Smooth muscle cell (in vitro differentiated cells): ENCODE measurements at regions not wholly inside any gene's neighbourhood (a gene's known extent, or its start where the extent isn't known, plus 50 kb on each side); places are given as distances from the start of the nearest gene placed in this dataset.

Source experiments
- DNase-seq: peaks from one replicate; lab custom pipeline; 2025; ENCODE audit not compliant: unreplicated experiment; lab: John Stamatoyannopoulos, UW
- H2AFZ ChIP-seq: fragments of 200-600 bp; sonication (generic); 2 replicates; pipeline ENCODE4 v1.6.0; 2016; ENCODE audit warnings: antibody characterized with exemption, low read depth, mild to moderate bottlenecking
- H3F3A ChIP-seq: fragments of 200-600 bp; sonication (generic); 2 replicates; pipeline ENCODE4 v1.6.0; 2017; ENCODE audit warnings: antibody characterized with exemption, low read depth
- H3K27ac ChIP-seq: fragments of 200-600 bp; sonication (generic); 2 replicates; pipeline ENCODE4 v1.5.1; 2016; ENCODE audit warnings: low read depth, mild to moderate bottlenecking
- H3K27me3 ChIP-seq: fragments of 200-600 bp; sonication (generic); 2 replicates; pipeline ENCODE4 v1.6.1; 2016; ENCODE audit warnings: low read depth, mild to moderate bottlenecking
- H3K36me3 ChIP-seq: fragments of 200-600 bp; sonication (generic); 2 replicates; pipeline ENCODE4 v1.5.1; 2016; ENCODE audit warnings: low read depth
- H3K4me1 ChIP-seq: fragments of 200-600 bp; sonication (generic); 2 replicates; pipeline ENCODE4 v1.5.1; 2016; ENCODE audit warnings: low read depth
- H3K4me2 ChIP-seq: fragments of 200-600 bp; sonication (generic); 2 replicates; pipeline ENCODE4 v1.6.0; 2016; ENCODE audit warnings: mild to moderate bottlenecking
- H3K4me3 ChIP-seq: fragments of 200-600 bp; sonication (generic); 2 replicates; pipeline ENCODE4 v1.5.1; 2016; ENCODE audit warnings: mild to moderate bottlenecking
- H3K79me2 ChIP-seq: fragments of 200-600 bp; sonication (generic); 2 replicates; pipeline ENCODE4 v1.6.0; 2016; ENCODE audit warnings: low read depth, mild to moderate bottlenecking
- H3K9ac ChIP-seq: fragments of 200-600 bp; sonication (generic); 2 replicates; pipeline ENCODE4 v1.6.0; 2016; ENCODE audit warnings: low read depth
- H3K9me3 ChIP-seq: fragments of 200-600 bp; sonication (generic); replicated peaks from 2 replicates; pipeline ENCODE4 v1.5.1; 2016; ENCODE audit warnings: low read depth
- H4K20me1 ChIP-seq: fragments of 200-600 bp; sonication (generic); 2 replicates; pipeline ENCODE4 v1.6.0; 2016; ENCODE audit warnings: low read depth
- CTCF ChIP-seq: fragments of 200-600 bp; sonication (generic); IDR thresholded peaks from 2 replicates; pipeline ENCODE4 v1.5.1; 2017; ENCODE audit warnings: borderline replicate concordance, mild to moderate bottlenecking, antibody characterized with exemption; ENCODE audit not compliant: insufficient read depth, poor library complexity, severe bottlenecking
- WGBS: methylation state at CpG from one replicate; pipeline ENCODE4 v1.1.7; 2016; ENCODE audit warnings: low lambda C conversion rate; 5-methylcytosine and 5-hydroxymethylcytosine counted together

- no peak for DNase-seq
- H3F3A ChIP-seq, result no peaks in the 10 kb centered on the region
- H3K4me1 ChIP-seq, result no peaks in the 10 kb centered on the region
- no peaks in the 10 kb centered on the region for H3K79me2 ChIP-seq
- WGBS, result 95% methylated on average over 1 of the region's 1 CpG
- H2AFZ ChIP-seq, result no peak overlapping the region
- H4K20me1 ChIP-seq, result no peaks in the 10 kb centered on the region
- H3K36me3 ChIP-seq, result no peaks in the 10 kb centered on the region
- no peaks in the 10 kb centered on the region for H3K9me3 ChIP-seq
- no peak overlapping the region for H3K9ac ChIP-seq
- no peaks in the 10 kb centered on the region for H3K27me3 ChIP-seq
- no peak overlapping the region for H3K27ac ChIP-seq
- no peak overlapping the region for H3K4me3 ChIP-seq
- H3K4me2 ChIP-seq, result no peak overlapping the region
- no peak for TF ChIP-seq CTCF
Observed at GRCh38 chr4:188228279-188228678, 89.0 kb downstream of the TRIML1 start.

GRCh38 chr4:188232428-188232827, 93.2 kb downstream of the TRIML1 start:
- no peaks in the 10 kb centered on the region for H3K4me1 ChIP-seq
- no peak for DNase-seq
- H3K36me3 ChIP-seq, result no peaks in the 10 kb centered on the region
- H3K27me3 ChIP-seq, result no peaks in the 10 kb centered on the region
- H3F3A ChIP-seq, result no peaks in the 10 kb centered on the region
- no peak for TF ChIP-seq CTCF
- WGBS, result 86% methylated on average over 6 of the region's 6 CpGs
- H3K9ac ChIP-seq, result no peak overlapping the region
- H3K79me2 ChIP-seq, result no peaks in the 10 kb centered on the region
- no peak overlapping the region for H3K4me2 ChIP-seq
- H4K20me1 ChIP-seq, result no peaks in the 10 kb centered on the region
- H2AFZ ChIP-seq, result no peak overlapping the region
- H3K4me3 ChIP-seq, result no peak overlapping the region
- no peak overlapping the region for H3K27ac ChIP-seq
- no peaks in the 10 kb centered on the region for H3K9me3 ChIP-seq

GRCh38 chr4:188242041-188242440, 102.8 kb downstream of the TRIML1 start:
- H2AFZ ChIP-seq, result no peak overlapping the region
- 60% methylated on average over 2 of the region's 2 CpGs for WGBS
- TF ChIP-seq CTCF, result no peak
- no peak overlapping the region for H3K4me3 ChIP-seq
- no peaks in the 10 kb centered on the region for H3K4me1 ChIP-seq
- no peaks in the 10 kb centered on the region for H3K36me3 ChIP-seq
- no peak overlapping the region for H3K9ac ChIP-seq
- H3K27ac ChIP-seq, result no peak overlapping the region
- H3K4me2 ChIP-seq, result no peak overlapping the region
- no peaks in the 10 kb centered on the region for H3K27me3 ChIP-seq
- no peaks in the 10 kb centered on the region for H3K79me2 ChIP-seq
- DNase-seq, result no peak
- H3K9me3 ChIP-seq, result no peaks in the 10 kb centered on the region
- H4K20me1 ChIP-seq, result no peaks in the 10 kb centered on the region
- H3F3A ChIP-seq, result no peaks in the 10 kb centered on the region

GRCh38 chr4:188245651-188246050, 106.4 kb downstream of the TRIML1 start:
- no peak for DNase-seq
- TF ChIP-seq CTCF, result no peak
- Histone ChIP-seq H3K9me3 (no peaks in the 10 kb centered on the region), H3K4me1 (no peaks in the 10 kb centered on the region), H3K27ac (no peak overlapping the region), H2AFZ (no peak overlapping the region), H3F3A (no peaks in the 10 kb centered on the region), H3K79me2 (no peaks in the 10 kb centered on the region), H3K27me3 (no peaks in the 10 kb centered on the region), H3K4me2 (no peak overlapping the region), H3K4me3 (no peak overlapping the region), H3K36me3 (no peaks in the 10 kb centered on the region), H4K20me1 (no peaks in the 10 kb centered on the region), H3K9ac (no peak overlapping the region)
- 70% methylated on average over 6 of the region's 6 CpGs for WGBS
